Esophagus muscularis mucosa (tissue), 3 donors: ENCODE measurements at regions not wholly inside any gene's neighbourhood (a gene's known extent, or its start where the extent isn't known, plus 50 kb on each side); places are given as distances from the start of the nearest gene placed in this dataset.

Experiments
- POLR2A ChIP-seq: fragments of 450-650 bp; IDR thresholded peaks from one replicate; pipeline ENCODE4 v1.6.1; 2017; ENCODE audit warnings: antibody characterized with exemption, moderate library complexity, mild to moderate bottlenecking, low read depth
- POLR2AphosphoS5 ChIP-seq, 2 donors: sonication (generic); formaldehyde crosslinking; IDR thresholded peaks; one replicate each; pipeline ENCODE4 v1.6.1; 2017; ENCODE audit warnings: antibody characterized with exemption in 2 of 2
- TF ChIP-seq, protein P1 (sequence below), 3 experiments: fragments of 200-600 bp in 2 of 3; fragments of 450-650 bp in 1 of 3; sonication (generic) in 2 of 3; IDR thresholded peaks; one replicate each; pipeline ENCODE4 v1.5.1; 2017 to 2019; ENCODE audit warnings: antibody characterized with exemption in 3 of 3, mild to moderate bottlenecking in 2 of 3, moderate library complexity in 1 of 3

DNA sequence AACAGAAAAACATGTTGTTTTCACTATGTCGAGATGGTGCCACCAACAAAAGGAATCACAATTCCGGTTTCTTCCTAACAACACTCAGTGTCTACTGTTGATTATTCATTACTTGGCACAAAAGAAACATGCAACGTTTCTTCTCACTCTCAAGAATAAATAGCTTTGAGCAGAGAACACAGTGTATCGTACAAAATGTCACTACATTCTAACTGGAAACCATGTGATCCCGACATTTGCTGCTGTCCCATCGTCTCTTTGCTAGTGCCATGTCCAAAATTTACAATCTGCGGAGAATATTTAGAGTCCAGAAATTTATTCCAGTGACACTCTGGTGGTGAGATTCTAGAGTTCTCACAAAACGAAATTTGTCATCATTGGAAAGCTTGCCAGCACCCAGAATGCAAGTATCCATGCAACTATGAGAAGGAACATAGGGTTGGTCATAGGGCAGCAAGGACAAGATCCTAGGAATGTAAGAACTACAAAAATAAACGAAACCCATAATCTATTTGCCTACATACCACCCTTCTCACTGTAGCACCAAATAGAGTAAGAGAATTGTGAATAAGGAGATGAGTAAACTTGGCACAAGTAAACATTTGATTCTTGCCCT is 505.1 kb downstream of the LTN1 start:
- TF ChIP-seq, protein P1, sequence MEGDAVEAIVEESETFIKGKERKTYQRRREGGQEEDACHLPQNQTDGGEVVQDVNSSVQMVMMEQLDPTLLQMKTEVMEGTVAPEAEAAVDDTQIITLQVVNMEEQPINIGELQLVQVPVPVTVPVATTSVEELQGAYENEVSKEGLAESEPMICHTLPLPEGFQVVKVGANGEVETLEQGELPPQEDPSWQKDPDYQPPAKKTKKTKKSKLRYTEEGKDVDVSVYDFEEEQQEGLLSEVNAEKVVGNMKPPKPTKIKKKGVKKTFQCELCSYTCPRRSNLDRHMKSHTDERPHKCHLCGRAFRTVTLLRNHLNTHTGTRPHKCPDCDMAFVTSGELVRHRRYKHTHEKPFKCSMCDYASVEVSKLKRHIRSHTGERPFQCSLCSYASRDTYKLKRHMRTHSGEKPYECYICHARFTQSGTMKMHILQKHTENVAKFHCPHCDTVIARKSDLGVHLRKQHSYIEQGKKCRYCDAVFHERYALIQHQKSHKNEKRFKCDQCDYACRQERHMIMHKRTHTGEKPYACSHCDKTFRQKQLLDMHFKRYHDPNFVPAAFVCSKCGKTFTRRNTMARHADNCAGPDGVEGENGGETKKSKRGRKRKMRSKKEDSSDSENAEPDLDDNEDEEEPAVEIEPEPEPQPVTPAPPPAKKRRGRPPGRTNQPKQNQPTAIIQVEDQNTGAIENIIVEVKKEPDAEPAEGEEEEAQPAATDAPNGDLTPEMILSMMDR (IDR thresholded peaks at IDR 0.05), result no peak
- no peak for TF ChIP-seq POLR2AphosphoS5 (IDR thresholded peaks at IDR 0.05)
- TF ChIP-seq POLR2A, result no peak
